Right lobe of liver (tissue), 4 donors: ENCODE measurements at regions not wholly inside any gene's neighbourhood (a gene's known extent, or its start where the extent isn't known, plus 50 kb on each side); places are given as distances from the start of the nearest gene placed in this dataset.

ENCODE experiments used
- POLR2A ChIP-seq: fragments of 450-650 bp; IDR thresholded peaks from one replicate; pipeline ENCODE4 v1.6.1; 2017; ENCODE audit warnings: antibody characterized with exemption, mild to moderate bottlenecking
- TF ChIP-seq, protein P1 (sequence below), 4 donors: fragments of 200-600 bp in 3 of 4; fragments of 450-650 bp in 1 of 4; IDR thresholded peaks; one replicate each; pipeline versions ENCODE4 v1.5.1 to v1.8.0; 2016 to 2022; ENCODE audit warnings: antibody characterized with exemption in 4 of 4, mild to moderate bottlenecking in 2 of 4
- donor health status: DM: no; HTN: no; CAD: no.
- donor health status: DM: no; HTN: no; CAD: no.
- donor health status: DM: no; HTN: yes; CAD: no.

DNA sequence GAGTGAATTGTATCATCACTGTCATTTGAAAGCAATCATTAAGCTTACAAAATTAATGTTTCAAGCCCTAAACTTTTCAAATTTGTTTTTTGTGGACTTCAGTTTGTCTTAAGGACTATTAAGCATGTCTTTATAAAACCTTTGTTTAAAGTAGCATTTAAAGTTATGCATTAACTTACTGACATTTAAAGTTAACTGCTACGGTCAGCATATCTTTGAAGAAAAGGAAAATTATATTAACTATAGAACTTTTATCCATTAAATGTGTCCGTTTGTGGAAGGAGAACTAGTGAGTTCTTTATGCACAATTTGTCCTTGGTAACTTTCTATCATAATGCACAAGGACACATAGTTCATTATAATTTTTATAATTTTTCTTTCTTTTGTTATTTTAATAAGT lies 103.4 kb downstream of the FANCF start:
- no peak for TF ChIP-seq POLR2A
- TF ChIP-seq, protein P1, sequence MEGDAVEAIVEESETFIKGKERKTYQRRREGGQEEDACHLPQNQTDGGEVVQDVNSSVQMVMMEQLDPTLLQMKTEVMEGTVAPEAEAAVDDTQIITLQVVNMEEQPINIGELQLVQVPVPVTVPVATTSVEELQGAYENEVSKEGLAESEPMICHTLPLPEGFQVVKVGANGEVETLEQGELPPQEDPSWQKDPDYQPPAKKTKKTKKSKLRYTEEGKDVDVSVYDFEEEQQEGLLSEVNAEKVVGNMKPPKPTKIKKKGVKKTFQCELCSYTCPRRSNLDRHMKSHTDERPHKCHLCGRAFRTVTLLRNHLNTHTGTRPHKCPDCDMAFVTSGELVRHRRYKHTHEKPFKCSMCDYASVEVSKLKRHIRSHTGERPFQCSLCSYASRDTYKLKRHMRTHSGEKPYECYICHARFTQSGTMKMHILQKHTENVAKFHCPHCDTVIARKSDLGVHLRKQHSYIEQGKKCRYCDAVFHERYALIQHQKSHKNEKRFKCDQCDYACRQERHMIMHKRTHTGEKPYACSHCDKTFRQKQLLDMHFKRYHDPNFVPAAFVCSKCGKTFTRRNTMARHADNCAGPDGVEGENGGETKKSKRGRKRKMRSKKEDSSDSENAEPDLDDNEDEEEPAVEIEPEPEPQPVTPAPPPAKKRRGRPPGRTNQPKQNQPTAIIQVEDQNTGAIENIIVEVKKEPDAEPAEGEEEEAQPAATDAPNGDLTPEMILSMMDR (IDR thresholded peaks at IDR 0.05) = no peak
